ENCODE measurements at regions not wholly inside any gene's neighbourhood (a gene's known extent, or its start where the extent isn't known, plus 50 kb on each side); places are given as distances from the start of the nearest gene placed in this dataset.

DNA sequence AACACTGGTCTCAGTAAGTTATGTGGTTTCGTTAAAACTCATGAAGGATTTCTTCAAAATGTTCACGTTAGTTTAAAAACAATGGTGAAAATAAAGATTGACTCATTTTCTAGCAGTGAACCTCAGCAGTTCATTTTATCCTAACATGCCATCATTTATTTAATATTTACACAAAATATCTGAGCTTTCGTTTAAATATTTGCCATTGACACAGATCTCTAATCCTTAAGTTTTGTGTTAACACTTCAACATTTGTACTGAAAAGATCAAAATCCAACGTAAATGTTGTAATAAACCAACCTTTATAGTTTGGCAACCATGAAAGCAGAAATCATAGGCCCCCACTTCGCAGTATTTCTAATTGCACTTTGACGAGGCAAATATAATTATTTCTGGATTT lies 1129.5 kb downstream of the PLA2G4A start:
- POLR2A ChIA-PET, result no interaction called here
- Mint-ChIP-seq H3K4me3 (no peak overlapping the region), H3K4me1 (no peaks in the 10 kb centered on the region), H3K9me3 (peaks cover 5% of the 10 kb centered on the region), H3K27me3 (no peaks in the 10 kb centered on the region), H3K27ac (no peak overlapping the region), H3K36me3 (ENCODE audit: low read depth) (no peaks in the 10 kb centered on the region)
- TF ChIP-seq, protein P1, sequence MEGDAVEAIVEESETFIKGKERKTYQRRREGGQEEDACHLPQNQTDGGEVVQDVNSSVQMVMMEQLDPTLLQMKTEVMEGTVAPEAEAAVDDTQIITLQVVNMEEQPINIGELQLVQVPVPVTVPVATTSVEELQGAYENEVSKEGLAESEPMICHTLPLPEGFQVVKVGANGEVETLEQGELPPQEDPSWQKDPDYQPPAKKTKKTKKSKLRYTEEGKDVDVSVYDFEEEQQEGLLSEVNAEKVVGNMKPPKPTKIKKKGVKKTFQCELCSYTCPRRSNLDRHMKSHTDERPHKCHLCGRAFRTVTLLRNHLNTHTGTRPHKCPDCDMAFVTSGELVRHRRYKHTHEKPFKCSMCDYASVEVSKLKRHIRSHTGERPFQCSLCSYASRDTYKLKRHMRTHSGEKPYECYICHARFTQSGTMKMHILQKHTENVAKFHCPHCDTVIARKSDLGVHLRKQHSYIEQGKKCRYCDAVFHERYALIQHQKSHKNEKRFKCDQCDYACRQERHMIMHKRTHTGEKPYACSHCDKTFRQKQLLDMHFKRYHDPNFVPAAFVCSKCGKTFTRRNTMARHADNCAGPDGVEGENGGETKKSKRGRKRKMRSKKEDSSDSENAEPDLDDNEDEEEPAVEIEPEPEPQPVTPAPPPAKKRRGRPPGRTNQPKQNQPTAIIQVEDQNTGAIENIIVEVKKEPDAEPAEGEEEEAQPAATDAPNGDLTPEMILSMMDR (IDR thresholded peaks at IDR 0.05), result no peak
- CTCF ChIA-PET, result no interaction called here
- ATAC-seq (ENCODE audit: low read depth) (no peak), DNase-seq (no peak)
- intact Hi-C loops (cut with micrococcal nuclease), result no loop called here

DNA sequence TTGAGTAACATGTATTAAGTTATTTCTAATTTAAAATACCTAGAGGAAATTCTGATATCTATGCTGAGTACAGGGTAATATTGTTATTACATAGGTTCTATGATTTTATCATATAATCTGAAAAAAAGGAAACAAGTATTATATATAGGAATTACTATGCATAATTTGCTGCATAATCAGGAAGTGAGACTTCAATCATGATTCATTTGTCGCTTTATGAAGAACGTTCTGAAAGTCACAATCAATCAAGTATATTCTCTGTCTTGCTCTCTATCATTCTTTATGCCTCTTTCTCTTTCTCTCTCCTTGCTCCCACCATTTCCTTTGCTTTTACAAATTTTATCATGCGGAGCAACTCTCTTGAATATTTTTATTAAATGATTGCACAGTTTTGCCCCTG lies 1130.3 kb downstream of the PLA2G4A start:
- no peaks in the 10 kb centered on the region for H3K27me3 Mint-ChIP-seq
- TF ChIP-seq, protein P1 (IDR thresholded peaks at IDR 0.05), result no peak
- no peak for ATAC-seq (ENCODE audit: low read depth)
- H3K36me3 Mint-ChIP-seq (ENCODE audit: low read depth), result no peaks in the 10 kb centered on the region
- intact Hi-C loops (cut with micrococcal nuclease), result no loop called here
- ChIA-PET POLR2A (no interaction called here), CTCF (no interaction called here)
- peaks cover 3% of the 10 kb centered on the region for H3K9me3 Mint-ChIP-seq
- H3K4me3 Mint-ChIP-seq, result no peak overlapping the region
- no peak for DNase-seq
- no peak overlapping the region for H3K27ac Mint-ChIP-seq
- no peaks in the 10 kb centered on the region for H3K4me1 Mint-ChIP-seq

DNA sequence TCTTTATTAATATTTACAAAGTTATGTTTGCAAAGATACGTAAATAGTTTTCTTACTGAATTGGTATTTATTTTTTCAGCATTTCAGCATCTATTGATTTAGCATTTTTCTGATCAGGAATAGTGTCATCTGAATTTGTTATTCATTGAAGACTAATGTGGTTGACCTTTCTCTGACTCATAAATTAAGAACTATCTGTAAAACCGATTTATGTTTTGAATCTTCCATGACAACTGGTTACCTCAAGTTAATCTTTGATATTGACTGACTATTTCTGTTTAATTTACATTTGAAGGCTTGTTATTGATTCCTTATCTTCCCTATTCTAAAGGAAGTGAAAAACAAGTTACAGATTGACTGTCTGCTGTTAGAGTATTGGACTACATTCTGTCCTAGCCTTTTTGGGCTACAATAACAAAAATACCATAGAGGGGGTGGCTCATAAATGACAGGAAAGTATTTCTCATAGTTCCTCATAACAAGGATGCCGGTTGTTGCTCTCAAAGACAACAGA lies 1131.4 kb downstream of the PLA2G4A start:
- TF ChIP-seq, protein P1 (IDR thresholded peaks at IDR 0.05), result no peak
- intact Hi-C loops (cut with micrococcal nuclease), result no loop called here
- DNase-seq (no peak), ATAC-seq (ENCODE audit: low read depth) (no peak)
- Mint-ChIP-seq H3K9me3 (peaks cover 3% of the 10 kb centered on the region), H3K27ac (no peak overlapping the region), H3K36me3 (ENCODE audit: low read depth) (no peaks in the 10 kb centered on the region), H3K4me3 (no peak overlapping the region), H3K27me3 (no peaks in the 10 kb centered on the region), H3K4me1 (no peaks in the 10 kb centered on the region)
- ChIA-PET CTCF (no interaction called here), POLR2A (no interaction called here)

DNA sequence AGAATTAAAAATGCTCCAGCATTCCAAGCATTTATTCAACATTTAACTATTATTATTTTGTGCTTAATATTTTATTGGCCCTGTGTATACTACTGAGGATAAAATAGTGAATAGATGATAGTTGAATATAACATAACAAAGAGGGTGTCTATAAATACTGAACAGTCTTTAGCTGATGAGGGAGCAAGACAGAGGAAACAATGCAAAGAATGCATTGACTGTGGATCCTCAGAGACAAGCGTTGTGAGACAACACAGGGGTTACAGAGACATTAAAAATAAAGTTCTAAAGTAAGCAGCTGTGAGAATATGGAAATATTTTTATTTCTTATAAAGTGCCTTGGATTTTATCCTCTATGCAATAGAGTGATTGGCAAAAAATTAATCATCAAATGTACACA lies 1133.1 kb downstream of the PLA2G4A start:
- H3K9me3 Mint-ChIP-seq, result peaks cover 3% of the 10 kb centered on the region
- no peaks in the 10 kb centered on the region for H3K4me1 Mint-ChIP-seq
- no peak overlapping the region for H3K4me3 Mint-ChIP-seq
- no peaks in the 10 kb centered on the region for H3K36me3 Mint-ChIP-seq (ENCODE audit: low read depth)
- TF ChIP-seq, protein P1 (IDR thresholded peaks at IDR 0.05), result no peak
- H3K27me3 Mint-ChIP-seq, result no peaks in the 10 kb centered on the region
- POLR2A ChIA-PET, result no interaction called here
- no peak for ATAC-seq (ENCODE audit: low read depth)
- CTCF ChIA-PET, result no interaction called here
- no peak for DNase-seq
- H3K27ac Mint-ChIP-seq, result no peak overlapping the region
- intact Hi-C loops (cut with micrococcal nuclease), result no loop called here

DNA sequence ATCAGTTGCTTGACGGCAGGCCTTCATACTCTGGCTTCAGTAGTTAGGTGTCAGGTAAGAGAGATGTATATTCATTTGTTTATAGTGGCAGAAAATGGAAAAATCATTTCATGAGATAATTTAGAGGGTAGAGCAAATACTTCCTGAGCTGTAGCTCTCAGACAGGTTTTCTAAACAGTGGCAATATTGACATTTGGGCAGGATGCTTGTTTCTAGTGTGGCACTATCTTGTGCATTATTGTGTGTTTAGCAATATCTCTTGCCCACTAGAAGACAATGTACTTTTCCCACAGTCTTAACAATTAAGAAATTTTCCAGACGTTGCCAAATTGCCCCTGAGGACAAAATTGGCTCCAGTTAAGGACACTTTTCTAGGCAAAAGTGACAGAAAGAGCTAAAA lies 1143.1 kb downstream of the PLA2G4A start:
- intact Hi-C loops (cut with micrococcal nuclease), result no loop called here
- TF ChIP-seq, protein P1 (IDR thresholded peaks at IDR 0.05), result no peak
- no peaks in the 10 kb centered on the region for H3K4me1 Mint-ChIP-seq
- ChIA-PET CTCF (no interaction called here), POLR2A (no interaction called here)
- ATAC-seq (ENCODE audit: low read depth) (no peak), DNase-seq (no peak)
- no peak overlapping the region for H3K4me3 Mint-ChIP-seq
- no peaks in the 10 kb centered on the region for H3K36me3 Mint-ChIP-seq (ENCODE audit: low read depth)
- H3K9me3 Mint-ChIP-seq, result no peaks in the 10 kb centered on the region
- H3K27me3 Mint-ChIP-seq, result no peaks in the 10 kb centered on the region
- H3K27ac Mint-ChIP-seq, result no peak overlapping the region

All from activated B cell treated with CpG ODN at 0.5 μM for 24 hours (primary cell).